Stimulated activated CD8-positive, alpha-beta memory T cell treated with anti-CD3 and anti-CD28 coated beads, Interleukin-15, amount 100 ng/mL, for 24 hours (primary cell): ENCODE measurements at regions not wholly inside any gene's neighbourhood (a gene's known extent, or its start where the extent isn't known, plus 50 kb on each side); places are given as distances from the start of the nearest gene placed in this dataset.

Source experiments
- DNase-seq: peaks from one replicate; pipeline ENCODE4 v3.0.0-alpha.2; 2020; ENCODE audit warnings: low read depth

GRCh38 chr16:85346404-85347212, 234.3 kb upstream of the CIBAR2 start:
- DNase-seq: no peak

DNA sequence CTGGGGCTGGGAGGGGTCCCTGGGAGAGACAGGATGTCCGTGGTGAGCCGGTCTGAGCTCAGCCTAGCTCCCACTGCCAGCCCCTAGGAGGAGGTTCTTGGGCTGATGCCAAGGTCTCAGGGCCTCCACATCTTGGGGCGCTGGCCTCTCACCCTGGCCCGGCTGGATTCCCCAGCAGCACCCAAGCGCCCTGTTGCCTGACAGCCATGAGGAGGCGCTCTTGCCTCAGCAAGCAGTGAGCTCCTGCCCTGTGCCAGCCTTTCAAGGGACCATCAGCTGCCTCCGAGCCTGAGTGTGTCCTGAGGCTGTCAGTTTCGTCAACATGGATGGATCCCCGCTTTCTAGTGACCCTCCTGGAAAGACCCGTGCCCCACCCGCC, 234.9 kb upstream of the CIBAR2 start:
- DNase-seq: no peak

DNA sequence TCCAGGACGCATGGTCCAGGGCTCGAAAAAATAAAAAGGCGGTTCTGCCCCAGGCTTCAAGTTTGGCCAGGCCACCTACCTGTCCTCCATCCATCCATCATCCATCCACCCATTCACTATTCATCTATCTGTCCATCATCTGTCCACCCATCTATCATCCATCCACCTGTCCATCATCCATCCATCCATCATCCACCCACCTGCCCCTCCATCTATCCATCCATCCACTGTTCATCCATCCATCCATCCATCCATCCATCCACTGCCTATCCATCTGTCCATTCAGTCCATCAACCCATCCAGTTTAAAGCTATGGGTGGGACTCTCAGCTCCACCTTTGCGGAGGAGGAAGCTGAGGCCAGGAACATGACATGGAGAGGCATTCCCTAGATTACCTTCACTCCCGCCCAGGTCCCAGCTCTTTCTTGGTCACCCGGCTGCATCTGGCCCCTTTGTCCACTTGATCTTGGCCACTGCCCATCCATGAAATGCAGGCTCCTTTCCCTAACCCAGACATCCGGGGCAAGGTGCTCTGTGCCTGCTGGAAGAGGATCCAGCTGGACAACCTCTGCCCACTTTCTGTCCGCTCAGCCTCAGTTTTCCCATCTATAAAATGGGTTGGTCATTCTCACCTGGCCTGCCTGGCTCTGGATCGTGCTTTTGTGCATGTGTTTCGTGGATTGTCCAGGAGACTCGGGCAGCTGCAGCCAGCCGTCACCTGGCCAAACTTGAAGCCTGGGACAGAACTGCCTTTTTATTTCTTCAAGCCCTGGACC, 236.0 kb upstream of the CIBAR2 start:
- DNase-seq: no peak

DNA sequence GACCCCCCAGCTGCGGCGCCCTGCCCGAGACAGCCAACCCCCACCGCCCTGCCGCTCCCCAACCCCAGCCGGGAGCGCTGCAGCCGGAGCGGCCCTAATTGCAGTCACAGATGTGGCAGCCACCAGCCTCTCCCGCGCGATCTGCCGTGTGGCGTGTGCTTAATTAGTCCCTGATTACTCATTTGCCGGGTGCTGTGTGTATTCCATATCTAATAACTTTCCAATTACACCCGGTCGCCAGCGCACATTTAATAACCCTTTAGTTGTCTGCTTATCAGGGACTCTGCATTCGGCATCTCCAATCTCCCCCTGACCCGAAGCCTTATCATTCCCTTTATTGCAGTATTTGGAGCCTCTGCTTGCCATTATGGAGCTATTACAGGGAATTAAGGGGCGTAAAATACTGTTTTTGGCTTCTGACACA, 236.7 kb upstream of the CIBAR2 start:
- DNase-seq: no peak

DNA sequence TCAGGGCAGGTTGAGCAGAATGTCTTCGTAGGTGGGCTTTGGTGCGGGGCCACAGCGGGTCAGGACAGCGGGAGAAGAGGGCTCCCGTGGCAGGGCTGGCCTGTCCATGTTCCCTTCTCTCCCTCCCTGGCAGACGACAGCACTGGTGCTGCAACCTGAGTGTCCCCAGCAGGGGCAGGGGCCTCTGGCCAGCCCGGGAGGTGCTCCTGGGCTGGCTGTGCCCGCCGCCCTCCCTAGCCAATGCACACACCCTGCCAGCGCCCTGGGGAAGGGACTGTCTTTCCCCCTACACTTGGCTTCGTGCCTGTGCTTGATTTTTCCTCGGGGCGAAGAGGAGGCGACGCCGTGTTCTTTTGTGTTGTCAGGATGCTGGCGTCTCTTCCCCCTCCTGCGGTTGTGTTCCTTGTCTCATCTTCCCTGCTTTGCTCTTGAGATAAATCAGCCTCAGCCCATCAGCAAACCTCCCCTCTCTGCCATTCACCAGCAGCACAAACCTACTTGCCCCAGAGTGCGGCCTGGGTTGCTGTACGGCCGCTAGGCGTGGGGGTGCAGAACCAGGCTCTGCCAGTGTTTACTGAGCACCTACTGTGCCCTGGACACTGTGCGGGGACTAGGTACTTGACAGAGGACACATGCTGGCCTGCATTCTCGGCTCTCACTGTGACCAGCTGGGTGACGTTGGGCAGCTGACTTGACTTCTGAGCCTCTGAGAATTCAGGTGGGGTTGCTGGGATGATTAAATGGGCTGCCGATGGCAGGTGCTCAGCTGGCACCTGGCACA, 237.3 kb upstream of the CIBAR2 start:
- DNase-seq: no peak

DNA sequence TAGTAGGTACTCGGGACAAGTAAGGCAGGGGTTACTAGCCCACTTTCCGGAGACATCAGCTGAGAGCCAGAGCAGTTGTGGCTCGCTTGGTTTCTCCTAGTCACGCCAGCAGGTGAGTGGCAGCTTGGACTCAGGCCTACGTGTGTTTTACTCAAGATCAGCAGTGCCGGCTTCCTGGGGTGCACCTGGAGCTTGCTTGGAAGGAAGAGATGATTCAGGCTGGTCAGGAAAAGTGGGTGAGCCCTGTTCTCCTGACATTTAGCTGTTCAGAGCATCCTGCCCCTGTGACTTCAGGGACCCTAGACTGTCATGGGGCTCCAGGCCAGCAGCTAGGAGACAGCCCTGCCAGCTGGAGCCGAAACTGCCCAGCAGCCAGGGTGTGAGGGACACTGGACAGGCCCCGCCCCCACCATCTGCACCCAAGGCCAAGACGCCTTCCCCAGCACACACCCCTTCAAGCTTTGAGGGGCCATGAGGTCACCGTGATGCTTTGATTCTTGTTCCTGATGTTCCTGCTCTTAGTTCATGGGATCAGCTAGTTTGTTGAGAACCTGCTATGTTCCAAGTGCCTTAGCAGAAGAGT, 238.0 kb upstream of the CIBAR2 start:
- no peak for DNase-seq

DNA sequence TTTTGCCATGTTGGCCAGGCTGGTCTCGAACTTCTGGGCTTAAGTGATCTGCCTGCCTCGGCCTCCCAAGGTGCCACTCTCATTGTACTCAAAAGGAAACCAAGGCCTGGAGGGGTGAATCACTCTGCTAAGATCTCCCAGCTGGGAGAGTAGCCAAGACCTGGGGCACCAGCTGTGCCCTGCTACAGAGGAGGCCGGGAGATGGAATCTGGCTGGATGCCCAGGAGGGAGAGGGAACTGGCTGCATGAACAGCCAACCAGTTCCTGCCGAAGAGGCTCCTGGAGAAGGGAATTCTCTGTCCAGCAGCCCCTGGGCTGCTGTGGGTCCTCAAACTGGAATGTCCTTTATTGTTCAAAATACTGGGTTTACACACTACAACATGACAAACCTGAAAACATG, 238.7 kb upstream of the CIBAR2 start:
- no peak for DNase-seq

DNA sequence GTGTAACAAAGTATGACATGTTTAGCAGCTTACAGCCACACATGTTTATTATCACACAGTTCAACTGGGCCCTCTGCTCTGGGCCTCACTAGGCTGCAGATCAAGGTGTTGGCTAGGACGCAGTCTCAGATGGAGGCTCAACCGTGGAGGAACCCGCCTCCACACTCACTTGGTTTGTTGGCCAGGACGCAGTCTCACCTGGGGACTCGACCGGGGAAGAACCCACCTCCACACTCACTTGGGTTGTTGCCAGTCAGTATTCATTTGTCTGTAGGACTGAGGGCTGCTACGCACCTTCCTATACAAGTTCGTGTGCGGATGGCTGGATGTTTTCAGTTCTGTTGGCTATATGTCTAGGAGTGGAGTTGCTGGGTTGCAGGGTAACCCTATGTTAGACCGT, 240.7 kb upstream of the CIBAR2 start:
- DNase-seq: no peak

GRCh38 chr16:85353839-85354685, 241.8 kb upstream of the CIBAR2 start:
- no peak for DNase-seq

GRCh38 chr16:85354686-85355514, 242.6 kb upstream of the CIBAR2 start:
- DNase-seq: no peak

DNA sequence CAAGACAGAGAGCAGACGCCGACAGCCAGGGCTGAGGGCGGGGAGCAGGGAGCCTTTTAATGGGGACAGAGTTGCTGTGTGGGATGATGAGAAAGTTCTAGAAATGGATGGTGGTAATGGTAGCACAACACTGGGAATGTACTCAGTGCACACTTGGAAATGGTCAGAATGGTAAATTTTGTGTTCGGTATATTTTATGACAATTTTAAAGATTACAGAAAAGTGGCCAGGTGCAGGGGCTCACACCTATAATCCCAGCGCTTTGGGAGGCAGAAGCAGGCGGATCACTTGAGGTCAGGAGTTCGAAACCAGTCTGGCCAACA, 243.2 kb upstream of the CIBAR2 start:
- DNase-seq: no peak

- no peak for DNase-seq
Observed at GRCh38 chr16:85356157-85356556, 243.9 kb upstream of the CIBAR2 start.

- DNase-seq: no peak
Observed at GRCh38 chr16:85357323-85357722, 245.1 kb upstream of the CIBAR2 start.

DNA sequence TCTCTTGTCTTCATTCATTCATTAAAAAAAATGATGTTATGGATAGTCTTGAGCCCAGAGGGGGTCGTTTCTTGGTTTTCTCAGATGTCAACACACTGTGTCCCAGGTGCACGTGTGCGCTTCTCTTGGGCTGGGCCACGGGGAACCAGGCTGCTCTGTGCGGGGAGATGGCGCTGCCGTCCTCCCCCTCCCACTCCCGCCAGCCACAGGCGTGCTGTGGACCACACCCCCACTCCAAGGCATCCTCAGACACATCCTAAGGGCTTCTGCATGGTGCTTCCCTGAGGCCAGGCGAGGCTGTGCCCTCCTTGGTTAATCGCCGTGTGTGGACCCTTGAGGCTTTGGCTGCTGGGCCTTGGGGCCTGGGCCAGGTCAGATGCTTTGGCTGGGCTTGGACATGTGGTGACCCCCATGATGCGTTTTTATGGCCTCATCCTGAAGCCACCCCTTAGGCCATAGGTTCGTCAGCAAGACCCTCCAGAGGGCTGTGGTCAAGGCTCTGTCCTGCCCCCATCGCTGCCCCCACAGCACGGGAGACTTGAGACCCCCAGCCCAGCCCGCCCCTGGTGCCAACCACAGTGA, 245.7 kb upstream of the CIBAR2 start:
- DNase-seq: no peak

DNA sequence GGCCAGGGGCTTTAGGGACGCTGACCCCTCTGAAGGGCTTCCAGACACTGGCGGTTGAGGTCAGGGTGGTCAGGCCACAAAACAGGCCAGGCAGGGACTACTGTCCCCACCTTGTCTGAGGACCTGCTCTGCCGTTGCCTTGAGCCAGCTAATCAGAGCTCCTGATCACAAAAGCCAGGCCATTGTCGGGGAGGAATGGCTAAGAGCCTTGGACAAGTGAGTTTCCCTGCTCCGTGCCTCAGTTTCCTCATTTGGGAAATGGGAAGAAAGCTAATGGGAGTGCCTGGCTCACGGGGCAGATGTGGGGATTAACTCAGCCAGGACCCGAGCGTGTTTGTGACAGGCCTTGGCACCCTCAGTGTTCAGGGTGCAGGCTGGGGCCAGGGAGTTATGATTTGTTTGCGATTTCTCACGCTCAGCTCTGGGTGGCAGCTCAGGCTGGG, 246.5 kb upstream of the CIBAR2 start:
- no peak for DNase-seq

GRCh38 chr16:85359147-85359822, 247.0 kb upstream of the CIBAR2 start:
- no peak for DNase-seq

DNA sequence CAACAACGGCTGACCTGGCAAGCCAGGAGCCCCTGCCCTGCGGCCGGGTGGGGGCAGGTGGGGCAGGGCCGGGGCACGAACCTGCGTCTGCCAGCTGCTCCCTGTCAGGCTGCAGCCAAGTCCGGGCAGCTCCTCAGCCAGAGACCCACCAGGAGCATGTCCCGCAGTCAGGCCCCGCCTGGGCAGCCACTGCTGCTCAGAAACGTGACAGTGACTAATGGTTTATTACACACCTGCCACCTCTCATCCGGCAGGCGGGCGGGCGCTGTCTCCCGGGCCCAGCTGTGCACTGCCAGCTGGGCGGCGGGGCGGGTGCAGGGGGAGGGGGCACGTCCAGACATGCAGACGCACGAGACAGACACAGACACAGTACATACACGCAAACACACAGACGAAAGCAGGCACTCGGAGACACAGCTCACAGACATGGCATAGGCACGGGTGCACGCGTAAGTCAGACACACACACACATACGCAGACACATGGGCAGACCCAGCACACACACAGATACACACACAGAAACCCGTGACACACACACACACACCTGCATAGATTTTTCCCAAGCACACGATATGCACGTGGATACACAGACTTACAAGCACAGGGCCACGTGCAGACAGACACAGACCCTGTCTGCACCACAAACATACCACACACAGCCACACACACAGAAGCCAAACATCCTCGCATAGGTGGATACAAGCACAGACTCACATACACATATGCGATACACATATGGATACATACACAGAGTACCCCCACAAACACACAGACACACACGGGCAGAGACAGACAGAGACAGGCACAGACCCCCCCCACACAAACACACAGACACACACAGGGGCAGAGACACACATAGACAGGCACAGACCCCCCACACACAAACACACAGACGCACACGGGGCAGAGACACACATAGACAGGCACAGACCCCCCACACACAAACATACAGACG, 248.3 kb upstream of the CIBAR2 start:
- no peak for DNase-seq

DNA sequence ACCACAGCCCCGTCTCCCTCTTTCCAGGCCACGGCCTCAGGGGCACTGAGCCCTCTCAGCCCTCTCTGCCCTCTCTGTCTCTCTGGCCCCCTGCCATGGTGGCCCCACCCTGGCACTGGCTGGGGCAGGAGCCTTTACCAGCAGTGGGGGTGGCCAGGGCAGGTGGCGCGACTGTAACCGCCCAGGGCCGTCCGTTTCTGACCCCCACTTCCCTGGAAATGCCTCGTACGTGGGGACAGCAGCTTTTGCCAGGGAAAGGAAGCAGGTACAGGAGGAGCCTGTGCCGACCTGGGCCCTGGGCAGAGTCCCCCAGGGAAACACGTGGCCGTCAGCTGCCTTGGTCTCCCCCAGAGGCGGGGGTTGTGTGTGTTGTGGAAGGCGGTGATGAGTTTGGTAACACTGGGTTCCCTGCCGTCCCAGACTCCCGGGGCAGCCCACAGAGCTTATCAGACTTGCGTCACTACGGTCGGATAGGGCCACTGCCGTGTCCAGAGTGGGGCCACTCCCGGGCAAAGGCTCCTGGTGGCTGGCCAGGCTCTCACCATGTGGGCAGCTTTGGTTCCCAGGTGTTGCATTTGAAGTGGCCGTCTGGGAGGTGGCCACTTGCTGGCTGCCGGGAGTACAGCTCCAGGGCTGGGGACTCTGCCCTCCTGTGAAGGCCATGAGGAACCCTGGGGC, 249.3 kb upstream of the CIBAR2 start:
- DNase-seq: no peak
